Activated T-cell treated with anti-CD3 and anti-CD28 coated beads, Interleukin-2, amount 50 U/mL, for 48 hours (primary cell): ENCODE measurements at regions not wholly inside any gene's neighbourhood (a gene's known extent, or its start where the extent isn't known, plus 50 kb on each side); places are given as distances from the start of the nearest gene placed in this dataset.

Experiments
- DNase-seq, 2 experiments: peaks; one replicate each; pipeline ENCODE4 v3.0.0-alpha.2; 2020

GRCh38 chr16:6916946-6917345, 415.7 kb upstream of the RBFOX1 start:
- DNase-seq: no peak

GRCh38 chr16:6913566-6913965, 419.1 kb upstream of the RBFOX1 start:
- DNase-seq: no peak

GRCh38 chr16:6910301-6910700, 422.3 kb upstream of the RBFOX1 start:
- DNase-seq: no peak

GRCh38 chr16:6905601-6906000, 427.0 kb upstream of the RBFOX1 start:
- no peak for DNase-seq

- no peak for DNase-seq
Observed at GRCh38 chr16:6903671-6904070, 429.0 kb upstream of the RBFOX1 start.

- DNase-seq: no peak
Observed at GRCh38 chr16:6898896-6899295, 433.7 kb upstream of the RBFOX1 start.

GRCh38 chr16:6897876-6898485, 434.7 kb upstream of the RBFOX1 start:
- DNase-seq: no peak

GRCh38 chr16:6892966-6893365, 439.7 kb upstream of the RBFOX1 start:
- DNase-seq: no peak

- no peak for DNase-seq
Observed at GRCh38 chr16:6891496-6891895, 441.1 kb upstream of the RBFOX1 start.

GRCh38 chr16:6888531-6888930, 444.1 kb upstream of the RBFOX1 start:
- no peak for DNase-seq

- DNase-seq: no peak
Observed at GRCh38 chr16:6884002-6884401, 448.6 kb upstream of the RBFOX1 start.

- no peak for DNase-seq
Observed at GRCh38 chr16:6880263-6880662, 452.4 kb upstream of the RBFOX1 start.

- no peak for DNase-seq
Observed at GRCh38 chr16:6864671-6865070, 468.0 kb upstream of the RBFOX1 start.

- no peak for DNase-seq
Observed at GRCh38 chr16:6864244-6864643, 468.4 kb upstream of the RBFOX1 start.

- DNase-seq: no peak
Observed at GRCh38 chr16:6863135-6863534, 469.5 kb upstream of the RBFOX1 start.

- DNase-seq: no peak
Observed at GRCh38 chr16:6861815-6862477, 470.7 kb upstream of the RBFOX1 start.

- DNase-seq: no peak
Observed at GRCh38 chr16:6861135-6861814, 471.4 kb upstream of the RBFOX1 start.

GRCh38 chr16:6857575-6857974, 475.1 kb upstream of the RBFOX1 start:
- no peak for DNase-seq

GRCh38 chr16:6856578-6856977, 476.1 kb upstream of the RBFOX1 start:
- DNase-seq: no peak

GRCh38 chr16:6853565-6853964, 479.1 kb upstream of the RBFOX1 start:
- DNase-seq: no peak

GRCh38 chr16:6852643-6853225, 479.9 kb upstream of the RBFOX1 start:
- no peak for DNase-seq

GRCh38 chr16:6846452-6846851, 486.2 kb upstream of the RBFOX1 start:
- DNase-seq: no peak

GRCh38 chr16:6841392-6841791, 491.3 kb upstream of the RBFOX1 start:
- no peak for DNase-seq

GRCh38 chr16:6837722-6838121, 494.9 kb upstream of the RBFOX1 start:
- DNase-seq: no peak
